ENCODE measurements at regions not wholly inside any gene's neighbourhood (a gene's known extent, or its start where the extent isn't known, plus 50 kb on each side); places are given as distances from the start of the nearest gene placed in this dataset.

DNA sequence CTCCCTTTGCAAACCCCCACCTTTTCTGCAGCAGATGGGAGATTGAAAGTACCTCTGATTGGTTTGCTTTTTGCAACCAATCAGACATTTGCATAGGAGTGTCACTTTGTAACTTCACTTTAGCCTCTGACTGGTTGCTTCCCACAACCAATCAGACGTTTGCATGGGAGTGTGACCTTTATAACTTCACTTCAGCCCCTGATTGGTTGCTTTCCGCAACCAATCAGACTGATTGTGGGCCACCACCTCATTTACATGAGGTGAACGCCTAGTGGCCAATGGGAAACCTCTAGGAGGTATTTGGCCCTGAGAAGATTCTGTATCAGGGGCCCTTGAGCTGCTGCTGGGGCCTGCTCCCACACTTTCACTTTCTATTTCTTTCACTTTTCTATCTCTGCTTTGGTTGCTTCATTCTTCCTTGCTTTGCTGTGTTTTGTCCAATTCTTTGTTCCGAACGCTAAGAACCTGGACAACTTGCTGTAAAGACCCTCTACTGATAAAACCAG lies 106.0 kb upstream of the PRICKLE1 start:
- no peaks in the 10 kb centered on the region for H3K36me3 ChIP-seq
- H3K4me1 ChIP-seq, result peaks cover 0 to 11% of the 10 kb centered on the region in 2 donors
- no peak overlapping the region for H3K4me3 ChIP-seq (replicated peaks in 1 of 3)
- no peak for TF ChIP-seq POLR2A (IDR thresholded peaks at IDR 0.05)
- TF ChIP-seq, protein P1, sequence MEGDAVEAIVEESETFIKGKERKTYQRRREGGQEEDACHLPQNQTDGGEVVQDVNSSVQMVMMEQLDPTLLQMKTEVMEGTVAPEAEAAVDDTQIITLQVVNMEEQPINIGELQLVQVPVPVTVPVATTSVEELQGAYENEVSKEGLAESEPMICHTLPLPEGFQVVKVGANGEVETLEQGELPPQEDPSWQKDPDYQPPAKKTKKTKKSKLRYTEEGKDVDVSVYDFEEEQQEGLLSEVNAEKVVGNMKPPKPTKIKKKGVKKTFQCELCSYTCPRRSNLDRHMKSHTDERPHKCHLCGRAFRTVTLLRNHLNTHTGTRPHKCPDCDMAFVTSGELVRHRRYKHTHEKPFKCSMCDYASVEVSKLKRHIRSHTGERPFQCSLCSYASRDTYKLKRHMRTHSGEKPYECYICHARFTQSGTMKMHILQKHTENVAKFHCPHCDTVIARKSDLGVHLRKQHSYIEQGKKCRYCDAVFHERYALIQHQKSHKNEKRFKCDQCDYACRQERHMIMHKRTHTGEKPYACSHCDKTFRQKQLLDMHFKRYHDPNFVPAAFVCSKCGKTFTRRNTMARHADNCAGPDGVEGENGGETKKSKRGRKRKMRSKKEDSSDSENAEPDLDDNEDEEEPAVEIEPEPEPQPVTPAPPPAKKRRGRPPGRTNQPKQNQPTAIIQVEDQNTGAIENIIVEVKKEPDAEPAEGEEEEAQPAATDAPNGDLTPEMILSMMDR (IDR thresholded peaks at IDR 0.05), result no peak
- intact Hi-C loops (cut with DNase I), result no loop called here
- no peaks in the 10 kb centered on the region for H3K9me3 ChIP-seq
- H3K27ac ChIP-seq, result no peak overlapping the region
- no peak for DNase-seq
- 90 to 91% methylated on average over 5 of the region's 5 CpGs for WGBS, 2 donors
- no peaks in the 10 kb centered on the region for H3K27me3 ChIP-seq

DNA sequence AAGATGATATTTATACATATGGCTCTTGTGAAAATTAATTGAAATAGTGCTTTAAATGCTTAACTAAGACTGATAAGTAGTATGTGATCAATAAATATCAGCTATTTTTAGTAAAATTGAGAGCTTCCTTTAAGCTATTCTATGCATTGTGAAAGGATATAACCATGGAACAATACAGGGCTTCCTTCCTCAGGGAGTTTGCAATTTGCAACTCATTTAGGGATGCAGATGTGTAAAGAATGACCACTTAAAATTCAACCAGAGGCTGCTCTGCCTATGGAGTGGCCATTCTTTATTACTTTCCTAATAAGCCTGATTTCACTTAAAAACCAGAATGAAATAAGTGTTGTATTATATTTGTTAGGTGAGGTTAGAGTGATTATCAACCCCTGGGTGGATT lies 103.2 kb upstream of the PRICKLE1 start:
- Histone ChIP-seq H3K27ac (no peak overlapping the region), H3K4me3 (replicated peaks in 1 of 3) (no peak overlapping the region)

DNA sequence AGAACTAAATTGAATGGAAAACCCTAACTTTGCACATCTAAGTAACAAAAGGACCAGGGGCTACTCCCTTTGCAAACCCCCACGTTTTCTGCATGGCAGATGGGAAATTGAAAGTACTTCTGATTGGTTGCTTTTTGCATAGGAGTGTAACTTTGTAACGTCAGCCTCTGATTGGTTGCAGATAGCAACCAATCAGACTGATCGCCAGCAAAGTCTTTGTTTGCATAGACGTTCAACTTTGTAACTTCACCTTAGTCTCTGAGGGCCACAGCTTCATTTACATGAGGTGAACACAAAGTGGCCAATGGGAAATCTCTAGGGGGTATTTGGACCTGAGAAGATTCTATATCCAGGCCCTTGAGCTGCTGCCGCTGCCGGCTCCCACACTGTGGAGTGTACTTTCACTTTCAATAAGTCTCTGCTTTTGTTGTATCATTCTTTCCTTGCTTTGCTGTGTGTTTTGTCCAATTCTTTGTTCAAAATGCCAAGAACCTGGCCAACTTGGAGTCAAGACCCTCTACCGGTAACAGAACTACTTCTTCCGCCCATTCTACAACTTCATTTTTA lies 102.5 kb upstream of the PRICKLE1 start:
- Histone ChIP-seq H3K27ac (no peak overlapping the region), H3K9me3 (no peaks in the 10 kb centered on the region), H3K27me3 (no peaks in the 10 kb centered on the region), H3K4me3 (replicated peaks in 1 of 3) (no peak overlapping the region), H3K36me3 (no peaks in the 10 kb centered on the region), H3K4me1 (no peaks in the 10 kb centered on the region)
- no peak for TF ChIP-seq POLR2A (IDR thresholded peaks at IDR 0.05)
- TF ChIP-seq, protein P1 (IDR thresholded peaks at IDR 0.05), result no peak
- intact Hi-C loops (cut with DNase I), result no loop called here
- WGBS, 2 donors, result 73 to 77% methylated on average over 8 of the region's 8 CpGs
- DNase-seq, result no peak

More for the DNA sequence above, 103.2 kb upstream of the PRICKLE1 start:
- no peaks in the 10 kb centered on the region for H3K27me3 ChIP-seq
- peaks cover 0 to under 1% of the 10 kb centered on the region in 2 donors for H3K4me1 ChIP-seq
- no peaks in the 10 kb centered on the region for H3K9me3 ChIP-seq
- DNase-seq, result no peak
- TF ChIP-seq, protein P1 (IDR thresholded peaks at IDR 0.05), result no peak
- TF ChIP-seq POLR2A (IDR thresholded peaks at IDR 0.05), result no peak
- no peaks in the 10 kb centered on the region for H3K36me3 ChIP-seq
- intact Hi-C loops (cut with DNase I), result no loop called here

DNA sequence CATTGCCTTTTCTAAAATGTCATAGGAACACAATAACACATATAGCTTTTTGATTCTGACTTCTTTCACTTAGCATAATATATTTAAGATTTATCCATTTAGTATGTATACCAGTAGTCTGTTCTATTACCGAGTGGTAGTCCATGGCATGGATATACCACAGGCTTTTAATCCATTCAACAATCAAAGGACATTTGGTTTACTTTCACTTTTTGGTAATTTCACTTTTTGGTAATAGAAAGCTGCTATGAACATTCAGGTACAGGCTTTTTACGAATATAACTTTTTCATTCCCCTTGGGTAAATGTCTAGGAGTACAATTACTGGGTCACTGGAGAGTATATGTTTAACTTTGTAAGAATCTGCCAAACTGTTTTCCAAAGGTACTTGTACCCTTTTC lies 100.7 kb upstream of the PRICKLE1 start:
- intact Hi-C loops (cut with DNase I), result no loop called here
- Histone ChIP-seq H3K4me1 (no peaks in the 10 kb centered on the region), H3K9me3 (no peaks in the 10 kb centered on the region), H3K4me3 (replicated peaks in 1 of 3) (no peak overlapping the region), H3K27me3 (no peaks in the 10 kb centered on the region), H3K36me3 (no peaks in the 10 kb centered on the region), H3K27ac (no peak overlapping the region)
- no peak for DNase-seq
- TF ChIP-seq POLR2A (IDR thresholded peaks at IDR 0.05), result no peak
- TF ChIP-seq, protein P1 (IDR thresholded peaks at IDR 0.05), result no peak
- WGBS, 2 donors, result 90 to 96% methylated on average over 2 of the region's 2 CpGs

DNA sequence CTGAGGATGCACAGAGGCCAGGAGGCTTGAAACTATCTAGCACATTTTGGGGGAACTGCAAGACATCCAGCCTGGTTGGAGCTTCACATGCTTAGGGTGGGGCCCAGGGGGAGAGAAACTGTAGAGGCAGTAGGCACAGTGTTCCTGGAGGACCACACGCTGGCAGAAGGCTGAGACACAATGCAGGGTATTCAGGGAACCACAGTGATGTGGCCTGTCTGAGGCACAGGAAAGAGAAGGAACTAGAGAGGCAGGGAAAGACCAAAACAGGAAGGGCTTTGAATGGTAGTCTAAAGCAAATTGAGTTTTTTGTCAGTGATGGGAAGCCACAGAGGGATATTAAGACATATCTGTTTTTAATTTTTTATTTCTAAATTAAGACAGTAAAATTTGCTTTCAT lies 100.2 kb upstream of the PRICKLE1 start:
- TF ChIP-seq POLR2A (IDR thresholded peaks at IDR 0.05), result no peak
- Histone ChIP-seq H3K9me3 (no peaks in the 10 kb centered on the region), H3K27ac (no peak overlapping the region), H3K4me1 (no peaks in the 10 kb centered on the region), H3K36me3 (no peaks in the 10 kb centered on the region), H3K4me3 (replicated peaks in 1 of 3) (no peak overlapping the region), H3K27me3 (no peaks in the 10 kb centered on the region)
- WGBS, 2 donors, result 80% methylated on average over 1 of the region's 1 CpG
- DNase-seq, result no peak
- intact Hi-C loops (cut with DNase I), result no loop called here
